H1 (cell line): ENCODE measurements at regions not wholly inside any gene's neighbourhood (a gene's known extent, or its start where the extent isn't known, plus 50 kb on each side); places are given as distances from the start of the nearest gene placed in this dataset.
"Not testable (repeated sequence)": the region's sequence is repeated elsewhere in the genome, so short reads cannot be mapped to it uniquely, and the experiment has no call there.

Experiments
- CTCF ChIA-PET: fragments of 300-600 bp; sonication (Branson Sonifier 250); formaldehyde crosslinking; loops from one replicate; lab custom pipeline; 2021; ENCODE audit not compliant: partially characterized antibody; lab: Charles Lee
- POLR2A ChIA-PET: fragments of 300-600 bp; sonication (Branson Sonifier 250); formaldehyde crosslinking; loops from one replicate; lab custom pipeline; 2021; ENCODE audit warnings: inconsistent platforms; ENCODE audit not compliant: partially characterized antibody; lab: Charles Lee
- DNase-seq, 2 experiments: peaks; one replicate each; pipeline versions ENCODE4 v3.0.0 to v3.0.0-alpha.2; 2010 to 2022; ENCODE audit warnings: low spot score in 2 of 2, low read depth in 1 of 2, mixed read lengths in 1 of 2
- FAIRE-seq: peaks from 2 replicates; lab custom pipeline; 2011; peaks lifted over from hg19 to GRCh38; lab: Jason Lieb, UNC
- H2AFZ ChIP-seq: 2 replicates; pipeline ENCODE4 v1.8.1; 2012; ENCODE audit warnings: low read length, inconsistent platforms
- H2AK5ac ChIP-seq: 2 replicates; pipeline ENCODE4 v1.6.1; 2013; ENCODE audit warnings: low read depth, low read length
- H2BK120ac ChIP-seq: replicated peaks from 2 replicates; pipeline ENCODE3; 2013; ENCODE audit warnings: low read depth, low read length, inconsistent platforms
- H2BK12ac ChIP-seq: 2 replicates; pipeline ENCODE4 v1.6.1; 2013; ENCODE audit warnings: low read depth, low read length
- H2BK15ac ChIP-seq: 2 replicates; pipeline ENCODE4 v1.6.1; 2013; ENCODE audit warnings: low read length
- H2BK20ac ChIP-seq: 2 replicates; pipeline ENCODE4 v1.6.1; 2013; ENCODE audit warnings: low read length
- H2BK5ac ChIP-seq: 2 replicates; pipeline ENCODE4 v1.6.1; 2013; ENCODE audit warnings: low read depth, low read length
- H3K14ac ChIP-seq: 2 replicates; pipeline ENCODE4 v1.6.1; 2013; ENCODE audit warnings: inconsistent platforms; ENCODE audit not compliant: insufficient read length
- H3K18ac ChIP-seq: 2 replicates; pipeline ENCODE4 v1.6.1; 2013; ENCODE audit warnings: low read length; ENCODE audit errors: extremely low read depth
- H3K23ac ChIP-seq: 2 replicates; pipeline ENCODE4 v1.6.1; 2013; ENCODE audit warnings: inconsistent platforms; ENCODE audit not compliant: insufficient read length
- H3K23me2 ChIP-seq: 2 replicates; pipeline ENCODE4 v1.6.1; 2013; ENCODE audit warnings: low read depth, low read length
- H3K27ac ChIP-seq: 2 replicates; pipeline ENCODE4 v1.6.1; 2011; ENCODE audit warnings: low read depth, low read length, inconsistent platforms
- H3K27me3 ChIP-seq, 4 experiments: replicated peaks in 1 of 4; 1 replicate in 1 of 4; 2 replicates in 3 of 4; pipeline versions ENCODE4 v1.6.1 to v1.8.1; 2011 to 2013; ENCODE audit warnings: low read length in 3 of 4, mild to moderate bottlenecking in 3 of 4, inconsistent platforms in 2 of 4, mixed read lengths in 2 of 4, moderate library complexity in 1 of 4; ENCODE audit not compliant: control insufficient read depth in 3 of 4, insufficient read depth in 3 of 4; ENCODE audit errors: extremely low read depth in 1 of 4
- H3K36me3 ChIP-seq, 4 experiments: 2 replicates each; pipeline versions ENCODE4 v1.6.1 to v1.8.1; 2011 to 2013; ENCODE audit warnings: mild to moderate bottlenecking in 4 of 4, low read length in 3 of 4, moderate library complexity in 2 of 4, control low read depth in 1 of 4, inconsistent platforms in 1 of 4; ENCODE audit not compliant: insufficient read depth in 4 of 4, control insufficient read depth in 2 of 4
- H3K4ac ChIP-seq: replicated peaks from 2 replicates; pipeline ENCODE3; 2013; ENCODE audit warnings: low read length, low read depth, mixed read lengths, inconsistent platforms; ENCODE audit not compliant: insufficient read length
- H3K4me1 ChIP-seq, 4 experiments: replicated peaks in 1 of 4; 1 replicate in 1 of 4; 2 replicates in 3 of 4; pipeline versions ENCODE4 v1.6.1 to v1.8.1; 2011 to 2013; ENCODE audit warnings: low read length in 3 of 4, inconsistent platforms in 2 of 4, mixed read lengths in 1 of 4; ENCODE audit not compliant: insufficient read depth in 4 of 4, control insufficient read depth in 3 of 4
- H3K4me2 ChIP-seq, 2 experiments: 2 replicates each; pipeline versions ENCODE4 v1.6.1 to v1.8.1; 2011 to 2013; ENCODE audit warnings: low read depth in 2 of 2, low read length in 2 of 2, control low read depth in 1 of 2, inconsistent platforms in 1 of 2, mild to moderate bottlenecking in 1 of 2; ENCODE audit not compliant: insufficient read depth in 1 of 2
- H3K4me3 ChIP-seq, 4 experiments: fragments of 200-600, 300-600 bp in 1 of 4; sonication (generic), shearing (Covaris generic), sonication (Bioruptor Twin) in 1 of 4; 2 replicates each; pipeline versions ENCODE4 v1.5.1 to v1.8.1; 2011 to 2016; ENCODE audit warnings: low read length in 4 of 4, low read depth in 3 of 4, control low read depth in 2 of 4, inconsistent platforms in 2 of 4, mild to moderate bottlenecking in 2 of 4, mixed read lengths in 1 of 4, moderate library complexity in 1 of 4; ENCODE audit not compliant: insufficient read depth in 2 of 4; ENCODE audit errors: extremely low read depth in 1 of 4
- H3K56ac ChIP-seq: replicated peaks from 2 replicates; pipeline ENCODE3; 2013; ENCODE audit warnings: low read depth, mild to moderate bottlenecking, mixed read lengths, low read length, inconsistent platforms; ENCODE audit not compliant: insufficient read length
- H3K79me1 ChIP-seq: 2 replicates; pipeline ENCODE4 v1.6.1; 2013; ENCODE audit warnings: low read depth, low read length, control low read depth
- H3K79me2 ChIP-seq, 2 experiments: 2 replicates each; pipeline versions ENCODE4 v1.6.1 to v1.8.1; 2012 to 2013; ENCODE audit warnings: low read length in 2 of 2, mild to moderate bottlenecking in 2 of 2, inconsistent platforms in 1 of 2; ENCODE audit not compliant: insufficient read depth in 2 of 2, control insufficient read depth in 1 of 2
- H3K9ac ChIP-seq, 4 experiments: replicated peaks in 1 of 4; 1 replicate in 1 of 4; 2 replicates in 3 of 4; pipeline versions ENCODE4 v1.6.1 to v1.8.1; 2011 to 2013; ENCODE audit warnings: low read depth in 3 of 4, low read length in 3 of 4, control low read depth in 2 of 4, mild to moderate bottlenecking in 2 of 4, moderate library complexity in 2 of 4, inconsistent platforms in 1 of 4; ENCODE audit errors: extremely low read depth in 1 of 4
- H3K9me3 ChIP-seq, 2 experiments: 2 replicates each; pipeline versions ENCODE4 v1.6.1 to v1.8.1; 2012 to 2013; ENCODE audit warnings: mild to moderate bottlenecking in 2 of 2, moderate library complexity in 2 of 2, control low read depth in 1 of 2, inconsistent platforms in 1 of 2, low read depth in 1 of 2, low read length in 1 of 2, mixed read lengths in 1 of 2; ENCODE audit not compliant: insufficient read depth in 2 of 2
- H4K20me1 ChIP-seq, 2 experiments: replicated peaks in 1 of 2; 2 replicates each; pipeline versions ENCODE3 to v1.8.1; 2011 to 2013; ENCODE audit warnings: inconsistent platforms in 2 of 2, low read length in 2 of 2, mild to moderate bottlenecking in 1 of 2; ENCODE audit not compliant: insufficient read depth in 2 of 2, control insufficient read depth in 1 of 2
- H4K5ac ChIP-seq: 2 replicates; pipeline ENCODE4 v1.6.1; 2013; ENCODE audit warnings: low read length, low read depth, mixed read lengths, inconsistent platforms; ENCODE audit not compliant: insufficient read length
- H4K8ac ChIP-seq: 2 replicates; pipeline ENCODE4 v1.8.0; 2013; ENCODE audit warnings: mild to moderate bottlenecking, moderate library complexity, low read length, inconsistent platforms; ENCODE audit not compliant: insufficient read depth; ENCODE audit errors: extremely low read depth
- H4K91ac ChIP-seq: replicated peaks from 2 replicates; pipeline ENCODE3; 2013; ENCODE audit warnings: low read length, mixed read lengths, inconsistent platforms; ENCODE audit not compliant: insufficient read length
- WGBS, 2 experiments: shearing (Covaris generic) in 1 of 2; methylation state at CpG; one replicate each; pipeline versions ENCODE4 v1.1.6 to v1.1.7; 2013 to 2015; ENCODE audit warnings: low lambda C conversion rate in 2 of 2, mixed read lengths in 2 of 2, inconsistent platforms in 1 of 2, low coverage in 1 of 2, missing lambda C conversion rate in 1 of 2; ENCODE audit not compliant: insufficient replicate concordance in 2 of 2, insufficient coverage in 1 of 2, insufficient read length in 1 of 2; ENCODE audit errors: extremely low coverage in 1 of 2, missing lambda C conversion rate in 1 of 2; 5-methylcytosine and 5-hydroxymethylcytosine counted together

DNA sequence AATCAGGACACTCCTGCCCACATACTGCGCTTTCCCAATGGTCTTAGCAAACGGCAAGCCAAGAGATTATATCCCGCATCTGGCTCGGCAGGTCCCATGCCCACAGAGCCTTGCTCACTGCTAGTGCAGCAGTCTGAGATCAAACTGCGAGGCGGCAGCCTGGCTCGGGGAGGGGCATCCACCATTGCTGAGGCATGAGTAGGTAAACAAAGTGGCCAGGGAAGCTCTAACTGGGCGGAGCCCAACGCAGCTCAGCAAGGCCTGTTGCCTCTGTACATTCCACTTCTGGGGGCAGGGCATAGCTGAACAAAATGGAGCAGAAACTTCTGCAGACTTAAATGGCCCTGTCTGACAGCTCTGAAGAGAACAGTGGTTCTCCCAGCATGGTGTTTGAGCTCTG is 77.5 kb downstream of the ELAPOR2 start:
- DNase-seq, H2BK12ac ChIP-seq, H3K79me1 ChIP-seq, H3K18ac ChIP-seq, H3K4me3 ChIP-seq, H3K23me2 ChIP-seq, H2BK120ac ChIP-seq, FAIRE-seq, H3K27ac ChIP-seq, H3K9ac ChIP-seq, H2BK20ac ChIP-seq, H2AFZ ChIP-seq, H3K27me3 ChIP-seq, H3K14ac ChIP-seq, H3K56ac ChIP-seq, H4K8ac ChIP-seq, H2BK15ac ChIP-seq, H3K4me2 ChIP-seq, H2BK5ac ChIP-seq, H2AK5ac ChIP-seq, POLR2A ChIA-PET, H3K36me3 ChIP-seq, H4K5ac ChIP-seq, H3K4me1 ChIP-seq, H3K4ac ChIP-seq, H4K20me1 ChIP-seq, H3K23ac ChIP-seq, H3K9me3 ChIP-seq, H4K91ac ChIP-seq: not testable (repeated sequence)
- H3K79me2 ChIP-seq, result peaks cover 3 to 49% of the 10 kb centered on the region in 2 experiments; a peak in 2 of 4 replicates
- 86% methylated on average over 9 of the region's 9 CpGs; no CpG with 5 or more reads in 1 of the 2 experiments for WGBS, 2 experiments
- CTCF ChIA-PET, result interaction anchor here (1.2 to 3.5 kb wide), 3 partner anchors 17 to 166 kb away, joined by 3 to 8 read pairs (median 5); no protein-coding TSS in a partner anchor
